Caco-2 (cell line): ENCODE measurements at regions not wholly inside any gene's neighbourhood (a gene's known extent, or its start where the extent isn't known, plus 50 kb on each side); places are given as distances from the start of the nearest gene placed in this dataset.

Source experiments
- BruUV-seq: library from RNA; stranded (reverse); fragments of 400-500 nt; replicated peaks from 2 replicates; lab custom pipeline; 2021; lab: Mats Ljungman, UMichigan
- CTCF ChIA-PET: fragments of 300-600 bp; sonication (Branson Sonifier 250); formaldehyde crosslinking; loops from one replicate; lab custom pipeline; 2022; ENCODE audit warnings: antibody characterized with exemption; lab: Charles Lee
- POLR2A ChIA-PET: fragments of 300-600 bp; sonication (Branson Sonifier 250); formaldehyde crosslinking; loops from one replicate; lab custom pipeline; 2022; ENCODE audit warnings: antibody characterized with exemption; lab: Charles Lee
- DNase-seq, 2 experiments: peaks; one replicate each; pipeline versions ENCODE4 v3.0.0 to v3.0.0-alpha.2; 2020 to 2022
- H3K27me3 ChIP-seq: replicated peaks from 2 replicates; pipeline ENCODE4 v1.6.0; 2011; ENCODE audit warnings: low read length; ENCODE audit not compliant: control insufficient read depth, insufficient read depth
- H3K36me3 ChIP-seq: 2 replicates; pipeline ENCODE4 v1.5.1; 2011; ENCODE audit warnings: low read length; ENCODE audit not compliant: control insufficient read depth, insufficient read depth
- H3K4me1 ChIP-seq: fragments of 250-450 bp; sonication (Bioruptor Pico); 2 replicates; pipeline ENCODE4 v1.5.1; 2020; ENCODE audit warnings: mild to moderate bottlenecking
- H3K4me3 ChIP-seq: 2 replicates; pipeline ENCODE4 v1.5.1; 2011; ENCODE audit warnings: low read depth, mild to moderate bottlenecking, control low read depth, low read length
- H3K9me3 ChIP-seq: fragments of 250-450 bp; sonication (Bioruptor Pico); 2 replicates; pipeline ENCODE4 v1.5.1; 2020; ENCODE audit warnings: mild to moderate bottlenecking, moderate library complexity
- H3K27ac Mint-ChIP-seq: one replicate; pipeline ENCODE4 v1.8.0; 2022; ENCODE audit warnings: mixed read lengths; ENCODE audit not compliant: unreplicated experiment
- H3K27me3 Mint-ChIP-seq: one replicate; pipeline ENCODE4 v1.8.0; 2022; ENCODE audit warnings: mixed read lengths; ENCODE audit not compliant: insufficient read depth, unreplicated experiment
- H3K36me3 Mint-ChIP-seq: one replicate; pipeline ENCODE4 v1.8.0; 2022; ENCODE audit warnings: mild to moderate bottlenecking, mixed read lengths; ENCODE audit not compliant: insufficient read depth, unreplicated experiment
- H3K4me1 Mint-ChIP-seq: one replicate; pipeline ENCODE4 v1.8.0; 2022; ENCODE audit warnings: low read depth, mixed read lengths; ENCODE audit not compliant: unreplicated experiment
- H3K4me3 Mint-ChIP-seq: one replicate; pipeline ENCODE4 v1.8.0; 2022; ENCODE audit warnings: mild to moderate bottlenecking, moderate library complexity, mixed read lengths; ENCODE audit not compliant: unreplicated experiment
- H3K9me3 Mint-ChIP-seq: one replicate; pipeline ENCODE4 v1.8.0; 2022; ENCODE audit warnings: mixed read lengths; ENCODE audit not compliant: unreplicated experiment
- CTCF ChIP-seq, 2 experiments: fragments of 200-600 bp in 1 of 2; IDR thresholded peaks; 1 replicate in 1 of 2; 2 replicates in 1 of 2; pipeline versions ENCODE4 v1.5.1 to v1.8.0; 2011 to 2022; ENCODE audit warnings: antibody characterized with exemption in 1 of 2, control low read depth in 1 of 2, inconsistent platforms in 1 of 2, low read depth in 1 of 2, low read length in 1 of 2, mild to moderate bottlenecking in 1 of 2, moderate library complexity in 1 of 2; ENCODE audit not compliant: insufficient read depth in 1 of 2, severe bottlenecking in 1 of 2, unreplicated experiment in 1 of 2
- intact Hi-C: fragments of 100-400 bp; cut with micrococcal nuclease; formaldehyde crosslinking; loops from one replicate; pipeline ENCODE4 v1.10.0; 2022; ENCODE audit not compliant: unreplicated experiment

- intact Hi-C loops = no loop called here
- no peaks in the 10 kb centered on the region for H3K4me1 Mint-ChIP-seq
- peaks cover 5% of the 10 kb centered on the region for H3K36me3 Mint-ChIP-seq
- ChIA-PET CTCF (interaction anchor here (1.7 kb wide), 1 partner anchor 215 kb away, joined by 3 read pairs; no protein-coding TSS in a partner anchor), POLR2A (no interaction called here)
- H3K4me1 ChIP-seq = no peaks in the 10 kb centered on the region
- H3K9me3 ChIP-seq = peaks cover 9% of the 10 kb centered on the region
- no peaks in the 10 kb centered on the region for H3K27me3 ChIP-seq
- no peak overlapping the region for H3K27ac Mint-ChIP-seq
- H3K27me3 Mint-ChIP-seq = peaks cover 8% of the 10 kb centered on the region
- no peaks in the 10 kb centered on the region for H3K9me3 Mint-ChIP-seq
- no peak for DNase-seq
- no peaks in the 10 kb centered on the region for H3K36me3 ChIP-seq
- H3K4me3 Mint-ChIP-seq = no peak overlapping the region
- no TSS peak for BruUV-seq
- H3K4me3 ChIP-seq = no peak overlapping the region
- no peak for TF ChIP-seq CTCF (IDR thresholded peaks at IDR 0.05; ENCODE audit: insufficient read depth in 1 of 2, low read depth in 1 of 2, low read length in 1 of 2, severe bottlenecking in 1 of 2, unreplicated experiment in 1 of 2)
Observed at GRCh38 chr17:73694491-73694890, 50.2 kb upstream of the SDK2 start.

- DNase-seq = no peak
Observed at GRCh38 chr17:73695035-73695738, 50.9 kb upstream of the SDK2 start.

GRCh38 chr17:73696251-73696650 is 52.0 kb upstream of the SDK2 start:
- intact Hi-C loops = no loop called here
- H3K4me1 Mint-ChIP-seq = no peaks in the 10 kb centered on the region
- TF ChIP-seq CTCF (IDR thresholded peaks at IDR 0.05; ENCODE audit: insufficient read depth in 1 of 2, low read depth in 1 of 2, low read length in 1 of 2, severe bottlenecking in 1 of 2, unreplicated experiment in 1 of 2) = no peak
- H3K9me3 Mint-ChIP-seq = no peaks in the 10 kb centered on the region
- no TSS peak for BruUV-seq
- Histone ChIP-seq H3K4me3 (no peak overlapping the region), H3K9me3 (peaks cover 9% of the 10 kb centered on the region), H3K27me3 (no peaks in the 10 kb centered on the region), H3K36me3 (no peaks in the 10 kb centered on the region), H3K4me1 (no peaks in the 10 kb centered on the region)
- ChIA-PET POLR2A (no interaction called here), CTCF (no interaction called here)
- H3K27me3 Mint-ChIP-seq = peaks cover 7% of the 10 kb centered on the region
- peaks cover 3% of the 10 kb centered on the region for H3K36me3 Mint-ChIP-seq
- no peak for DNase-seq
- no peak overlapping the region for H3K4me3 Mint-ChIP-seq
- no peak overlapping the region for H3K27ac Mint-ChIP-seq

More at GRCh38 chr17:73695035-73695738, 50.9 kb upstream of the SDK2 start:
- Histone ChIP-seq H3K4me1 (no peaks in the 10 kb centered on the region), H3K9me3 (peaks cover 9% of the 10 kb centered on the region), H3K36me3 (no peaks in the 10 kb centered on the region), H3K4me3 (no peak overlapping the region), H3K27me3 (no peaks in the 10 kb centered on the region)
- no peak for TF ChIP-seq CTCF (IDR thresholded peaks at IDR 0.05; ENCODE audit: insufficient read depth in 1 of 2, low read depth in 1 of 2, low read length in 1 of 2, severe bottlenecking in 1 of 2, unreplicated experiment in 1 of 2)
- no TSS peak for BruUV-seq
- no peaks in the 10 kb centered on the region for H3K9me3 Mint-ChIP-seq
- intact Hi-C loops = no loop called here
- H3K27ac Mint-ChIP-seq = no peak overlapping the region
- peaks cover 8% of the 10 kb centered on the region for H3K27me3 Mint-ChIP-seq
- H3K4me3 Mint-ChIP-seq = no peak overlapping the region
- H3K36me3 Mint-ChIP-seq = peaks cover 5% of the 10 kb centered on the region
- POLR2A ChIA-PET = no interaction called here
- no peaks in the 10 kb centered on the region for H3K4me1 Mint-ChIP-seq
- CTCF ChIA-PET = interaction anchor here (1.7 kb wide), 1 partner anchor 216 kb away, joined by 3 read pairs; no protein-coding TSS in a partner anchor
